NCI-H2107 treated with DMSO at 0.1 percent for 48 hours (cell line): ENCODE measurements at regions not wholly inside any gene's neighbourhood (a gene's known extent, or its start where the extent isn't known, plus 50 kb on each side); places are given as distances from the start of the nearest gene placed in this dataset.

Experiments used
- DNase-seq: peaks from one replicate; lab custom pipeline; 2025; ENCODE audit not compliant: unreplicated experiment; lab: John Stamatoyannopoulos, UW

- DNase-seq, result no peak
Measured at GRCh38 chr2:33877348-33878016, 278.4 kb upstream of the FAM98A start.

- no peak for DNase-seq
Measured at GRCh38 chr2:33873076-33873605, 274.0 kb upstream of the FAM98A start.

- DNase-seq, result no peak
Measured at GRCh38 chr2:33859811-33860461, 260.8 kb upstream of the FAM98A start.

- DNase-seq, result no peak
Measured at GRCh38 chr2:33859176-33859575, 260.1 kb upstream of the FAM98A start.

- DNase-seq, result no peak
Measured at GRCh38 chr2:33848486-33848885, 249.4 kb upstream of the FAM98A start.

GRCh38 chr2:33839791-33840190, 240.7 kb upstream of the FAM98A start:
- no peak for DNase-seq

- no peak for DNase-seq
Measured at GRCh38 chr2:33836628-33837027, 237.5 kb upstream of the FAM98A start.

- no peak for DNase-seq
Measured at GRCh38 chr2:33835911-33836310, 236.8 kb upstream of the FAM98A start.

- no peak for DNase-seq
Measured at GRCh38 chr2:33822964-33823363, 223.9 kb upstream of the FAM98A start.

- no peak for DNase-seq
Measured at GRCh38 chr2:33812707-33813106, 213.6 kb upstream of the FAM98A start.

- no peak for DNase-seq
Measured at GRCh38 chr2:33810046-33810835, 211.1 kb upstream of the FAM98A start.

GRCh38 chr2:33806041-33806440, 206.9 kb upstream of the FAM98A start:
- DNase-seq, result no peak

GRCh38 chr2:33804155-33804554, 205.1 kb upstream of the FAM98A start:
- no peak for DNase-seq

- no peak for DNase-seq
Measured at GRCh38 chr2:33796511-33796910, 197.4 kb upstream of the FAM98A start.

GRCh38 chr2:33791625-33792024, 192.5 kb upstream of the FAM98A start:
- no peak for DNase-seq

GRCh38 chr2:33788044-33788443, 188.9 kb upstream of the FAM98A start:
- DNase-seq, result no peak

GRCh38 chr2:33786881-33787280, 187.8 kb upstream of the FAM98A start:
- DNase-seq, result no peak

GRCh38 chr2:33785201-33786106, 186.4 kb upstream of the FAM98A start:
- no peak for DNase-seq

GRCh38 chr2:33784488-33784887, 185.4 kb upstream of the FAM98A start:
- no peak for DNase-seq

GRCh38 chr2:33782395-33783230, 183.5 kb upstream of the FAM98A start:
- DNase-seq, result no peak
